H9 (cell line): ENCODE measurements at regions not wholly inside any gene's neighbourhood (a gene's known extent, or its start where the extent isn't known, plus 50 kb on each side); places are given as distances from the start of the nearest gene placed in this dataset.

Experiments used
- DNase-seq: peaks from one replicate; pipeline ENCODE4 v3.0.0-alpha.2; 2017
- H2AFZ ChIP-seq: one replicate; pipeline ENCODE4 v1.6.1; 2013; ENCODE audit warnings: mild to moderate bottlenecking, low read length, control low read depth, moderate library complexity
- H2AK5ac ChIP-seq: 2 replicates; pipeline ENCODE4 v1.6.1; 2013; ENCODE audit warnings: low read length, control low read depth, mixed read lengths; ENCODE audit not compliant: insufficient read length
- H2BK120ac ChIP-seq: one replicate; pipeline ENCODE4 v1.6.1; 2013; ENCODE audit warnings: low read depth, mild to moderate bottlenecking, low read length, control low read depth, inconsistent platforms; ENCODE audit not compliant: poor library complexity, severe bottlenecking
- H2BK12ac ChIP-seq: 2 replicates; pipeline ENCODE4 v1.6.1; 2013; ENCODE audit warnings: low read length, control low read depth, mixed read lengths, low read depth; ENCODE audit not compliant: insufficient read length
- H2BK15ac ChIP-seq: 2 replicates; pipeline ENCODE4 v1.6.1; 2013; ENCODE audit warnings: low read depth, low read length, control low read depth
- H2BK20ac ChIP-seq: one replicate; pipeline ENCODE4 v1.6.1; 2013; ENCODE audit warnings: low read depth, mild to moderate bottlenecking, low read length, control low read depth, inconsistent platforms; ENCODE audit not compliant: poor library complexity, severe bottlenecking
- H2BK5ac ChIP-seq: 2 replicates; pipeline ENCODE4 v1.6.1; 2013; ENCODE audit warnings: low read length, control low read depth, mixed read lengths; ENCODE audit not compliant: insufficient read length
- H3K14ac ChIP-seq: 2 replicates; pipeline ENCODE4 v1.6.1; 2013; ENCODE audit warnings: low read length, control low read depth; ENCODE audit not compliant: insufficient read depth
- H3K18ac ChIP-seq: 2 replicates; pipeline ENCODE4 v1.6.1; 2013; ENCODE audit warnings: low read depth, mild to moderate bottlenecking, mixed read lengths, low read length, control low read depth; ENCODE audit not compliant: insufficient read length
- H3K23ac ChIP-seq: 2 replicates; pipeline ENCODE4 v1.6.1; 2013; ENCODE audit warnings: low read length, control low read depth, mixed read lengths, low read depth; ENCODE audit not compliant: insufficient read length
- H3K23me2 ChIP-seq: 2 replicates; pipeline ENCODE4 v1.6.1; 2013; ENCODE audit warnings: low read depth, mild to moderate bottlenecking, mixed read lengths, low read length, control low read depth; ENCODE audit not compliant: insufficient read length, poor library complexity, severe bottlenecking
- H3K27ac ChIP-seq: 2 replicates; pipeline ENCODE4 v1.5.1; 2013; ENCODE audit warnings: low read length, control low read depth, mixed read lengths, low read depth; ENCODE audit not compliant: insufficient read length
- H3K27me3 ChIP-seq: 2 replicates; pipeline ENCODE4 v1.6.1; 2013; ENCODE audit warnings: low read length, control low read depth, inconsistent platforms; ENCODE audit not compliant: insufficient read depth
- H3K4ac ChIP-seq: 2 replicates; pipeline ENCODE4 v1.6.1; 2013; ENCODE audit warnings: low read depth, mild to moderate bottlenecking, control low read depth, inconsistent platforms, low read length, moderate library complexity
- H3K4me1 ChIP-seq: 2 replicates; pipeline ENCODE4 v1.6.1; 2013; ENCODE audit warnings: low read length, control low read depth, inconsistent platforms; ENCODE audit not compliant: insufficient read depth
- H3K4me2 ChIP-seq: 2 replicates; pipeline ENCODE4 v1.6.1; 2013; ENCODE audit warnings: low read length, control low read depth, mixed read lengths; ENCODE audit not compliant: insufficient read length, insufficient read depth
- H3K56ac ChIP-seq: 2 replicates; pipeline ENCODE4 v1.6.1; 2013; ENCODE audit warnings: low read depth, mild to moderate bottlenecking, mixed read lengths, low read length, control low read depth; ENCODE audit not compliant: insufficient read length
- H3K79me1 ChIP-seq: 2 replicates; pipeline ENCODE4 v1.6.1; 2013; ENCODE audit warnings: low read depth, mild to moderate bottlenecking, moderate library complexity, low read length, control low read depth, inconsistent platforms; ENCODE audit not compliant: insufficient read depth, poor library complexity, severe bottlenecking
- H3K79me2 ChIP-seq: 2 replicates; pipeline ENCODE4 v1.6.1; 2013; ENCODE audit warnings: low read length, control low read depth, inconsistent platforms; ENCODE audit not compliant: insufficient read depth
- H3K9ac ChIP-seq: 2 replicates; pipeline ENCODE4 v1.6.1; 2013; ENCODE audit warnings: low read length, control low read depth, mixed read lengths; ENCODE audit not compliant: insufficient read length; ENCODE audit errors: extremely low read depth
- H3K9me3 ChIP-seq: one replicate; pipeline ENCODE4 v1.6.1; 2013; ENCODE audit warnings: low read depth, low read length, inconsistent platforms; ENCODE audit not compliant: control insufficient read depth
- H3T11ph ChIP-seq: one replicate; pipeline ENCODE4 v1.6.1; 2013; ENCODE audit warnings: mild to moderate bottlenecking, low read length, control low read depth, inconsistent platforms
- H4K20me1 ChIP-seq: one replicate; pipeline ENCODE4 v1.6.1; 2013; ENCODE audit not compliant: control insufficient read depth, insufficient read length, insufficient read depth
- H4K5ac ChIP-seq: 2 replicates; pipeline ENCODE4 v1.6.1; 2013; ENCODE audit warnings: low read depth, mild to moderate bottlenecking, mixed read lengths, low read length, control low read depth; ENCODE audit not compliant: insufficient read length
- H4K8ac ChIP-seq: replicated peaks from 2 replicates; pipeline ENCODE4 v1.6.1; 2013; ENCODE audit warnings: low read length, control low read depth, mixed read lengths, low read depth; ENCODE audit not compliant: insufficient read length
- H4K91ac ChIP-seq: 2 replicates; pipeline ENCODE4 v1.6.1; 2013; ENCODE audit warnings: low read depth, mild to moderate bottlenecking, moderate library complexity, mixed read lengths, low read length, control low read depth; ENCODE audit not compliant: insufficient read length
- H3K27ac Mint-ChIP-seq, 3 experiments: 2 replicates in 2 of 3; 3 replicates in 1 of 3; pipeline ENCODE4 v1.8.0; 2020 to 2021; ENCODE audit warnings: mixed read lengths in 3 of 3, mild to moderate bottlenecking in 1 of 3, moderate library complexity in 1 of 3
- H3K27me3 Mint-ChIP-seq: 2 replicates; pipeline ENCODE4 v1.8.0; 2021; ENCODE audit warnings: low read depth, mild to moderate bottlenecking, moderate library complexity, mixed read lengths
- H3K36me3 Mint-ChIP-seq, 3 experiments: 2 replicates in 2 of 3; 3 replicates in 1 of 3; pipeline ENCODE4 v1.8.0; 2020 to 2021; ENCODE audit warnings: low read depth in 3 of 3, mixed read lengths in 3 of 3; ENCODE audit not compliant: insufficient read depth in 1 of 3
- H3K4me1 Mint-ChIP-seq, 2 experiments: 2 replicates each; pipeline ENCODE4 v1.8.0; 2020; ENCODE audit warnings: mixed read lengths in 2 of 2
- H3K4me3 Mint-ChIP-seq, 2 experiments: 2 replicates in 1 of 2; 3 replicates in 1 of 2; pipeline ENCODE4 v1.8.0; 2020 to 2021; ENCODE audit warnings: mild to moderate bottlenecking in 2 of 2, mixed read lengths in 2 of 2, moderate library complexity in 1 of 2
- H3K9me3 Mint-ChIP-seq, 2 experiments: 2 replicates in 1 of 2; 3 replicates in 1 of 2; pipeline ENCODE4 v1.8.0; 2020; ENCODE audit warnings: mild to moderate bottlenecking in 2 of 2, mixed read lengths in 2 of 2, moderate library complexity in 1 of 2
- TF ChIP-seq, protein P1 (sequence below): fragments of 200-600 bp; sonication (generic); conservative IDR thresholded peaks from 3 replicates; pipeline ENCODE4 v1.8.0; 2021; ENCODE audit warnings: antibody characterized with exemption, mild to moderate bottlenecking

DNA sequence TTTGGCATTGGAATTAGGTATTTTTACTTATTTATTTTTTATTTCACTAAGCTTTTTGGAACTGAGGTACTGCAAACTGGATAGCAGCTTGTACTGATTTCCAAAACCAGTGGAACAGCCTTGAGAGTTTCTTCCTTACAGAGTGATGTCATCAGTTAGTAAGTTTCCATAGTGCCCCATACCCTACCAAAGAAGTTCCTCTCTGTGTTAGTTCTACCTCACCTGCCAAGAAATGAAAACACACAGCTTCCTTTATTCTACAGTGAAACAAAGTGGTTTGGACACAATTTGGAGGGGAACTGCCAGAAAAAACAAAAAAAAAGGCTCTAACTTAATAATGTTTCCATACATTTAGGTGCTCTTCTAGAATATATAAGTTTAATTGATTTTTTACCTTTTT is 430.9 kb upstream of the ADGRL2 start:
- DNase-seq: no peak
- Histone ChIP-seq H3K18ac (no peak overlapping the region), H2AK5ac (no peak overlapping the region), H4K20me1 (no peaks in the 10 kb centered on the region), H4K91ac (no peak overlapping the region), H2BK15ac (no peak overlapping the region), H3K23ac (no peak overlapping the region), H4K8ac (no peak overlapping the region), H3K4me1 (no peaks in the 10 kb centered on the region; the same call in 1 of the 2 replicates), H3K9me3 (no peaks in the 10 kb centered on the region), H2BK120ac (no peak overlapping the region), H3K79me1 (no peaks in the 10 kb centered on the region), H2BK5ac (no peak overlapping the region), H3K27me3 (no peaks in the 10 kb centered on the region), H3K4me2 (no peak overlapping the region), H3K14ac (no peak overlapping the region), H3K9ac (no peak overlapping the region), H2AFZ (no peak overlapping the region), H2BK12ac (no peak overlapping the region), H3K23me2 (no peaks in the 10 kb centered on the region), H3K4ac (no peak overlapping the region), H3T11ph (no peak overlapping the region), H3K27ac (no peak overlapping the region), H3K79me2 (no peaks in the 10 kb centered on the region), H3K56ac (no peak overlapping the region), H4K5ac (no peak overlapping the region), H2BK20ac (no peak overlapping the region)
- Mint-ChIP-seq H3K4me1 (peaks cover 10 to 12% of the 10 kb centered on the region in 2 experiments), H3K4me3 (no peak overlapping the region), H3K9me3 (no peaks in the 10 kb centered on the region; a peak in 1 of 5 replicates), H3K27me3 (no peaks in the 10 kb centered on the region), H3K27ac (no peak overlapping the region), H3K36me3 (peaks cover 0 to 9% (median 2%) of the 10 kb centered on the region in 3 experiments; a peak in 3 of 7 replicates)
- TF ChIP-seq, protein P1, sequence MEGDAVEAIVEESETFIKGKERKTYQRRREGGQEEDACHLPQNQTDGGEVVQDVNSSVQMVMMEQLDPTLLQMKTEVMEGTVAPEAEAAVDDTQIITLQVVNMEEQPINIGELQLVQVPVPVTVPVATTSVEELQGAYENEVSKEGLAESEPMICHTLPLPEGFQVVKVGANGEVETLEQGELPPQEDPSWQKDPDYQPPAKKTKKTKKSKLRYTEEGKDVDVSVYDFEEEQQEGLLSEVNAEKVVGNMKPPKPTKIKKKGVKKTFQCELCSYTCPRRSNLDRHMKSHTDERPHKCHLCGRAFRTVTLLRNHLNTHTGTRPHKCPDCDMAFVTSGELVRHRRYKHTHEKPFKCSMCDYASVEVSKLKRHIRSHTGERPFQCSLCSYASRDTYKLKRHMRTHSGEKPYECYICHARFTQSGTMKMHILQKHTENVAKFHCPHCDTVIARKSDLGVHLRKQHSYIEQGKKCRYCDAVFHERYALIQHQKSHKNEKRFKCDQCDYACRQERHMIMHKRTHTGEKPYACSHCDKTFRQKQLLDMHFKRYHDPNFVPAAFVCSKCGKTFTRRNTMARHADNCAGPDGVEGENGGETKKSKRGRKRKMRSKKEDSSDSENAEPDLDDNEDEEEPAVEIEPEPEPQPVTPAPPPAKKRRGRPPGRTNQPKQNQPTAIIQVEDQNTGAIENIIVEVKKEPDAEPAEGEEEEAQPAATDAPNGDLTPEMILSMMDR: no peak
